GM19467 (cell line): ENCODE measurements at regions not wholly inside any gene's neighbourhood (a gene's known extent, or its start where the extent isn't known, plus 50 kb on each side); places are given as distances from the start of the nearest gene placed in this dataset.
"Not testable (repeated sequence)": the region's sequence is repeated elsewhere in the genome, so short reads cannot be mapped to it uniquely, and the experiment has no call there.

Experiments used
- ATAC-seq: cut with Tn5 transposase; IDR thresholded peaks from one replicate; pipeline ENCODE4 v1.9.1; 2021; ENCODE audit warnings: mild to moderate bottlenecking, moderate library complexity; ENCODE audit not compliant: unreplicated experiment

DNA sequence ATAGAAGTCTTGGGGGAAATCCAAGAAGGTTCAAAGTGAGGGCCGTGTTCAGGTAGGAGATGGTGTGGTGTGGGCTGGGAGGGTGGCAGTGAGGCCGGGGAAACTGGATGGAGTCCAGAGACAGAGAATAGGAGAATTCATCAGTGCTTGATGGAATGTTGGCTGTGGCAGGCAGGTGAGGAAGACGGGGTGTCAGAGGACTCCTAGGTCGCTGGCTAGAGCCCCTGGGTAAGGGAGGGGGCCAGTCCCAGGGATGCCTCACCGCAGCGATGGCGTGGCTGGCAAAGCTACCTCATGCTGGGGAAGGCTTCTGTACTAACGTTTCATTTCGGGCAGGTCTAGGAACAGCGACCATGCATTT is 373.0 kb downstream of the RPS24 start:
- no peak for ATAC-seq

DNA sequence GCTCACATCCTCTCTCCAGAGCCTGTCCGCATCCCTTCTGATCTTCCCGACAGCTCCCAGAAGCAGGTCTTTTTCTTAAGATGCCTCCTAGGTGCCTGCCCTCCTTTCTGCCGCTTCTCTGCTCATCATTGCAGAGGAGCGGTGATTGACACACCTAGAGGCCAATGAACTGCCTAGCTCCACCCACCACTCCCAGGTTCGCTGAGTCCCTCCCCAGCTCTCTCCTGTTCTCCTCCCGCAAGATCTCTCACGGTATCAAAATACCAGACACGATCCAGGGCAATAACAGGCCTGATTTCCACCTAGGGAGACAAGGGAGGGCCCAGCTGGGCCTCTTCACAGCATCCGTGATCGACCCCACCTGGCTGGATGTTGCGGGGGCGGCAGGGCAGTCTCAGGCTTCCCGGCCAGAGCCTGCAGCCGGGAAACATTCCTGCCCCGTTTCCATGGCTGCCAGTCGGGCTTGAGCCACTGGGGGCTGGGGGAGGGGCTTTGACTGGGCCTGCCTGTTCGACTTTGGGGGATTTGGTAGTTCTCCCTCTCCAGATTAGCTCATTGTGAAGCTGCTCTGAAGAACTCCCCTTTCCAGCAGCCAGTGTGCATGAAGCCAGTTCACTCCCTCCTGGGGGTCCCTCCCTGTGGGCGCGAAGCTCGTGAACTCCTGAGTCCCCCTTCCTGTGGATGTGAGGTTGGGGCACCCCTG is 373.5 kb downstream of the RPS24 start:
- ATAC-seq = peak; percentile 61

DNA sequence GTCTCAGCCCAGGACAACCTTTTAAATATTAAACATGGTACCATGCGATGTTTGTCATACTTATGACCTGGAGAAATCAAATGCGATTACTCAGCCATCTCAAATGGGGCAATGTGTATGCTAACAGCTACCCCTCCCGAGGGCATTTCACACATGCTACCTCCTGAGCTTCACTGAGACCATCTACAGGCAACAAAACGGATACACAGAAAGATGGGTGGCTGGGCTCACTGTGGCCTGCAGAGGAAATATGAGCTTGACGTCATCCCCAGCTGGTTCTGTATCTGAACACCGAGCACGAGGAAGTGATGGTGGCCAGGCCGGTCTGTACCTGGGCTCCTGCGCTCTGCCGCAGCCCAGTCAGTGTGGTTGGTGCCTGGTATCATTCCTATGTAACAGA is 374.3 kb downstream of the RPS24 start:
- no peak for ATAC-seq

DNA sequence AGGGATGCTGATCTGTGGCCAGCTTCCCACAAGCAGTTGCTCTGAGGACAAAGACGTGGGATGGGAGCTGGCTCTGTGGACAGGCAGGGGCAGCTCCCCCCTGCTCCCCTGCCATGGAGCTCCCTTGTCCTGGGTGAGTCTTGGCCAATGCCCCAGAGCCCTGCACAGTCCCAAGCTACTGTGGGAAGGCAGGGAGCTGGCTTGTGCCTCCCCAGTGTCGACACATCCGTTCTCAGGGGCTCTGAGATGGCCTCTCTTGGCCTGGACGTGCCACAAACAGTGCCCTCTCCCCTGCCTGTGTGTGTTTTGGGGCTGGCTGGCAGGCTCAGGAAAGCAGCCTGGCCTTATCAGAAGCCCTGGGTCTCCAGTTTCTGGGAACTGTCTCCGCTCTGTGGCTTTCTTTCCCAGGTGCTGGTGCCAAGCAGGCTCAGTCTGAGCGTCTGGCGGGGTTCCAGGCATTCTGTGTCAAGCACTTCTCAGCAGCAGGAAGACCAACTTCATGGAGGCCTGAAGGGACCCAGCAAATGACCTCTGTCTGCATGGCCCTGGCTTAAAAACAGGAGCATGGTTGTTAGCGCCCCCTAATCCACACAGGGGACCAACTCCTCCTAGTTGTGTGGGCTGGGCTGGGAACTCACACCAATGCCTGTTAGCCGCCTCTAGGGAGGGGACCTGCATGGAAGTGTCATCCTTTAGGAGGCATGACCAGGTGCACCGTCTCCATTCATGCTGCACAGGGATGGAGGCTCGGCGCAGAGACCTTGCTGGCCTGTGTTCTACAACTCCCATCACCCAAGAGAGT is 375.2 kb downstream of the RPS24 start:
- no peak for ATAC-seq

DNA sequence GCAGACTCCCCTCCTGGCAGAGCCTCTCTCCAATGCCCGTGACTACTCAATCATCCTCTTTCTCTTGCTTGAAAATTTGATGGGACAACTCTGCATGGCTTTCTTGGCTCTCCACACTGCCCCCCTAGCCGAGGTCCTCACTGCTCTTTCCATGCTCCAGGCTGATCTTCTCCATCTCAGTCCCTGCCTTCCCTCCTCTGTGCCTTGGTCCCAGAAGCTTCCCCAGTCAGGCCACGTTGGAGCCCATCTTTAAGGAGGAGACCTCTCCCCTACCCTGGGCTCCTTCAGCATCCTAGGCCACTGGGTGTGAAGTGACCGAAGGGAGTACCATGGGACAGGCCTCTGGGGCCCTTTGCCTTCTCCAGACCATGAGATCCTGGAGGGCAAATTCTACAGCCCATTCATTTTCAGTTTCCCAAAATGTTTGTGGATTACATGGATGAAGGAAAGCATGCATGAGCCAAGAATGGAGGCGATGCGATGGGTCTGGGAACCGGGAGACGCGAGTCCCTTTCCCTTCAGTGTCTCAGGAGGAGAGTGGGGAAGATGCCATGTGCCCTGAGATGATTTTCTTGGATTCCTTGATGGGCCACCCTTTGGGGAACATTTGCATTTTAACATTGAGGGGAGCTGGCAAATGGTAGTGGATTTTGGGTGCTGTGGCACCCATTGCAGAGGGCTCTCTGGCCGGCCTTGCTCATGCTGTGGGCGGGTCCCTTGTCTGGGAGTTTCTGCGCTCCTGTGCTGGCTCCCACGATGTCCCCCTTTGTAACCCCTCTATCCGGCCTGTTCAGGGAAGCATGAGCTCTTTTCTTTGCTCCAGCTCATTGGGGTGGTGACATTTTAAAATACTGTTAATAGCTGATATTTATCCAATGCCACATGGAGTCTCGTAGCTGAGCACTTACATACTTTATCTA is 376.6 kb downstream of the RPS24 start:
- ATAC-seq = no peak

DNA sequence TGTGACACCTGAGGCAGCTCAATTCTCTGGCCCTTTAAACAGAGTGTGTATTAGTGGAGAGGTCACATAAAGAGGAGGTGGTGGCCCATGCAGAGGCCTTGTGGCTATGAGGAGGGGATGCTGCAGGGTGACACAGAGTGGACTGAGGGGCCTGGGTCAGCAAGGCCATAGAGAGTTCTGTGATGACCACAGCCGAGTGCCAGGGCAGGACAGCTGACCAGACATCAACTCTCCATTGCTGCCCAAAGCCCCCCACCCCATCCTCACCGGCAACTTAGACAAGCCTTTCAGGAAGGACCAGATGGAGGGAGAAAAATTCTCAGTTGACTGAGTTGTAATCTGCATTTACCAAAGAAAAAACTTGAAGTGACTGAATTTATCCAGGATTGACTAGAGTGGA is 378.1 kb downstream of the RPS24 start:
- no peak for ATAC-seq

DNA sequence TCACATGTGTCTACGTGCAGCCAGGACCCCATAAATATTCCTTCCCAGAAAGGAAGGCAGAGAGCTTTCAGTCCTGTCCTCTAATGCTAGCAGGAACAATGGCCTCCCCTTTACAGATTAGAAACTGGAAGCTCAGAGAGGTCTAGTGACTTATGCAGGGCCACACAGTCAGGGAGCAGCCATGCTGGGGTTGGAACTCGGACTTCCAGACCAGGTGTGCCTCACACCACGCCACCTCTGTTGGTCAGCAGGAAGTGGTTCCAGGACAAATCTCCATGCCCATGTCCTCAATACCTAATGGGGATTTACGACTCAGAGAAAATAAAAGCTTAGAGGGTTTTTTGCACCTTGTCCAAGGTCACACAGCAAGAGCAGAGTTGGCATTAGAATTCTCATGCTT is 378.9 kb downstream of the RPS24 start:
- no peak for ATAC-seq

DNA sequence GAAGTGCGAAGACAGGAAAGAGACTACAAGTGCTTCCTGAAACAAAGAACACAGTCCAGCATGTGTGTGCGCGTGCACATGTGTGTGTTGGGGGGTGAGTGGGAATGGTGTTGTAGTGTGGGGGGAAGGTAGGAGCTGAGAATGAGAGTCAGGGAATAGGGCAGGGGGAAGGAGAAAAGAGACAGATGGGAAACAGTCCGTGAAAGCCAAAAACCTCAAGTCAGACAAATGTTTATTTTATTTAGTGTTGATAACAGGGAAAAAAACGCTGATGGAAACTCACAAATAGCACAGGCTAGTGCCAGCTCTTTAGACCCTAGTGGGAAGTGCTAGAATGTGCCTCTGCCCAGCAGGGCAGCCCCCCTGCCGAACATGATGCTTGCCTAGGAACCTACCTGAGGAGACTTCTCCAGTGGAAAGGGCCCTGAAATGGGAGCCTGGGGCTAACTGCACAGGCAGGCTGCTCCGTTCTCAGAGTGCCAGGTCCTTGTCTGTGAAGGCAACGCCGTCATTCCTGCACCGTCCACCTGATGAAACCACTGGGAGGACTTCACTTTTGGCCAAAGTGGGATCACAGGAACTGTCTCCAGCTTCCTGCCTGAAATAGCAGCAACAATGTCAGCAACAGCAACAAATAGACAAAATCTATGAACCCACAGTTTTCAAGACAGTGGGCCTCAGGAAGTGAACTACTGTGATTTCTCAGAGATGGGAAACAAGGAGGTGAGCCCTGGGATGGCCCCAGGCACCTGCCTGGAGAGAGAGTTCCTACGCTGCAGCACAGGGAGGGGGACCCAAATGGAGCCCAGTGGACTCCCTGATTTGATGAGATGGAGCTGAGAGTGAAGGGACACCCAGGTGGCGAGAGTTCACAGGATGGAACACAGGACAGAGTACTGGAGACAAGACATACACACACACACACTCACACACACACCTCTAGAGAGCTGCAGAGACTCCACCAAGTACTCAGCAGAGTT is 379.7 kb downstream of the RPS24 start:
- no peak for ATAC-seq

DNA sequence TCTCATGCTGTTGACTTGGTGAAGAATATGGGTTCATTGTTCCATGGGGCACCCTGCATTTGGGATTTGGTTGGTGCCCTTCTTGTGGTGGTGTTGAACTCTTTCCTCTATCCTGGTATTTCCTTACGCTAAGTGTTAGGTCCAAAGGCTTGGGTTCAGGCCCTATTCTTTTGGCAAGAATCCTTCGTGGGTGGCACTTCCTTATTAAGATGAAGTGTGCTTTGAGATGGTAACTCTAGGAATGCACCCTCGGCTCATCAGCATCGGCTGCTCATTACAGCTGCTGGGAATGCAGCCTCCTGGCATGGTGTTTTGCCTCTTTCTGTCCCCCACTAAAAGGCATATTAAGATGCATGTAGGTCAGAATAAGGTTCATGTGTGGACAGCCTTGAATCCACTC is 380.7 kb downstream of the RPS24 start:
- no peak for ATAC-seq

DNA sequence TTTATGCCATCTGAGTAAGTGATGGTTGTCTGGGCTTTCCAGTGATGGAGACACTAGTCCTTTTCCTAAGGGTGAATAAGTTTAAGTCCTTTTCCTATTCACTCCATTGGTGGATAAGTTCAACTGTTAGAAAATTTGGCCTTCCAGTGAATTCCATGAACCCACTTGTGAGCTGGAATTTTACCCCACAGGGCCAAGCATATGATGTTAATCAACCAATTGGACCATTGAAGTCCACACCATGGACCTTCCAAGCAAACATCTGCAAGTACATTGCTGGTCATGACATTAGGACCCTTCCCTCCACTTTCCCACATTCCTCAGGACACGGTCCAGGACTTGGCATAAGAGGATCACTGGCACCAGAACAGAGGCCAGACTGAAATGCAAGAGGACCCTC is 381.4 kb downstream of the RPS24 start:
- ATAC-seq = no peak

DNA sequence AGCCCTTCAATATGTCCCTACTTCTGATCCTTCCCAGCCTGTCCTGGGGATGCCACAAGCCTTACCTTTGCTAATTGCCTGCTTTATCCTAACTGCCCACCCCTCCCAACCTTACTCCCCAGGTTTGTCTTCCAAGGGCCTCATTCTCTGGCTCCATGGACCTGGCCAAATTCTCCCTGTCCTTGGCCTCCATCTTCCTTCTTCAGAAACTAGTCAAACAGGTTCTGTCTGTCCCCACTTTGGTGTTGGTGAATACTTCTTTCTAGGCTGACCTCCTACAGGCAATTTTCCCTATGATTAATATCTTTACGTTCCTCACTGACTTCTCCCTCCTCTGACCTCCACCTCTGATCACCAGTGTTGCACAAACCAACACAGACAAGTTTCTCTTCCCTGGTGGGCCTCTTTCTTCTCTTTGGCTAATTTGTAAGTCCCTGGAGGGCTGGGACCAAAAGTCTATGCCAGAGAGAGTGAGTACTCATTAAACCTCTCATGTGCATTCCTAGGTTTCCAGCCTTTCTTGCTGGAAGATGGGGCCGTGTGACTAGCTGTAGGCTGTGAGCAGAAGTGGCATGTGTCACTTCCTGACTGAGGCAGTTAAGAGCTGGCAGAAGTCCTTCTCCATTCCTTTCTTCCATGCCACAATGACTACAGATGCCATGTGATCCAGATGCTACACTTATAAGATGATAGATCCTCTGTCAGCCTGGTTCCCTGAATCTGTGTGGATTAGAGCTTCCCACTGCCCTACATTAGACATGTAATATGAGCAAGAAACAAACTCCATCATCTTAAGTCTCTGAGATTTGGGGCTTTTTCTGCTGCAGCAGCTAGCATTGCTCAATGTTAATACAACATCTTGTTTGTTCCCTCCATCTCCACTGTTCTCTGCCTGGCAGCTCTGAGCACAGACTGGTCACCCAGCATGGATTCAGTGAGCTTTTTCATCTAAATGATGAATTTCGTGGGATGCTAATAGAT is 382.7 kb downstream of the RPS24 start:
- ATAC-seq = no peak

DNA sequence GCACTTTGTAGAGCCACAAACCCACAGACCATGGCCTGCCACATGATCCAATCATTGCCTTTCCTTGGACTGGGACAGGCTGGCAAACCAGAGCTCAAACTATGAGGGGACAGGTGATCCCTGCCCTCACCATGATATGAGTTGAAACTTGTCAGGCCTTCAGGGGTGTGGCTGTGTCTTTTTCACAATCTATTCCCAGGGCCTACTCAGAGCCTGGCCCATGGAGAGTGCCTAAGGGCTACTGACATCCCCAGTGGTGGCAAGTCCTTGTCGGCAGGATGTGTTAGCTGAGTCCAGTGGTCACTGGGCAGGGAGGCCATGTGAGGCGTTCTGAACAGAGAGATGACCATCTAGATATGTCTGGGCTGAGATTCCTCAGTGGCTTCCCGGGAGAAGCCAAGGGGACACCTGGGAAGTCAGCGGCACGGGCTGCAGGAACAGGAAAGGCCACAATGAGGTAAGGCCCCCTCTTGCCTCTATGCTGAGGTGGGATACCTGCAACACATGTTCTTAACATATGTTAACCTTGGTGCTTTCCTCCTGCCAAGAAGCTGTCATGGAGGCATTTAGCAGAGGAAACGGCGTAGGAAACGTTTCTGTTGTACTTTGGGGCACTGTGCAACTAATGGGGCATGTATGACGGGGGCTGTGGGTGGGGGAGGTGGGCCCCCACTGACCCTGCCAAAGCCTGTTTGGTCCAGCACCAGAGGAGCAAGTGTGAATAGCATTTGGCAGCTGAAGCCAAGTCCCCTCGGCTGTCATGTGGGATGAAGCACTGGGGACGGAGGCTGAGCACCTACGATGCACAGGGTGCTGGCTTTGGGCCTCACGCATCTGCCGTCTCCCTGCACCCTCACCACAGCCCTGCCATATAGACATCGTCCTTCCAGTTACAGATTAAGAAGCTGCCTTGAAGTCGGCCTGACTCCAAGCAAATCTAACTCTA is 384.0 kb downstream of the RPS24 start:
- ATAC-seq = no peak

DNA sequence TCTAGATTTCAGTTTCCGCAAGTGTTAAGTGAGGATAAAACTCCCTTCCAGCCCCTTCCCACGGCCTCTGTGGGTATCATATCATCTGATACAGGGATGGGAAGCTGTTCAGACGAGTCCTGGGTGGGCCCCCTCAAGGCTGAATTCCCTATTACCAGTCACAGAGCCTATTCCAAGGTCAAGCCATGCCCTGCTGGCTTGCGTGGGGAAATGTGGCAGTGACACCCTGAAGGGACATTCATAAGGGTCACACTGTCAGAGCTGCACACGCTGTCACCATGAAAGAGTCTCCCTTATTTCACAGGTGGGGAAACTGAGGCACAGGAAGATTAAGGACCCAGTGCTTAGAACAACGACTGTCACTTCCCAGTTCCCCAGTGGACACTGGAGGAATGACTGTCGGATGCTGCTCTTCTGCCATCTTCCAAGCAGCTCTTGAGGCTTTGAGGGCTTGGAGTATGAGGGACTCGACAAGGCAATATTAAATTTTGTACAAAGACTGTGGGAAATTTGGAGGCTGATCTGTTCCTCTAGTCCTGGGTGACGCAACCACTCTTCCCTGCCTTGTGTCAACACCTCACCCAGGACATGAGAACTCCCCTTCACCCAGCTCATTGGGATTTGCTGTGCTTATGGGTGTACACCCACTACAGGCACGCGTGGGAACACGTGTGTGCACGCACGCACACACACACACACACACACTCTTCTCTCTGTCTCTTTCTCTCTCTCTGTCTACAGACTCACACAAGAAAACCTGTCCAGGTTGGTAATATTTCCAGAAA is 386.0 kb downstream of the RPS24 start:
- ATAC-seq = no peak

DNA sequence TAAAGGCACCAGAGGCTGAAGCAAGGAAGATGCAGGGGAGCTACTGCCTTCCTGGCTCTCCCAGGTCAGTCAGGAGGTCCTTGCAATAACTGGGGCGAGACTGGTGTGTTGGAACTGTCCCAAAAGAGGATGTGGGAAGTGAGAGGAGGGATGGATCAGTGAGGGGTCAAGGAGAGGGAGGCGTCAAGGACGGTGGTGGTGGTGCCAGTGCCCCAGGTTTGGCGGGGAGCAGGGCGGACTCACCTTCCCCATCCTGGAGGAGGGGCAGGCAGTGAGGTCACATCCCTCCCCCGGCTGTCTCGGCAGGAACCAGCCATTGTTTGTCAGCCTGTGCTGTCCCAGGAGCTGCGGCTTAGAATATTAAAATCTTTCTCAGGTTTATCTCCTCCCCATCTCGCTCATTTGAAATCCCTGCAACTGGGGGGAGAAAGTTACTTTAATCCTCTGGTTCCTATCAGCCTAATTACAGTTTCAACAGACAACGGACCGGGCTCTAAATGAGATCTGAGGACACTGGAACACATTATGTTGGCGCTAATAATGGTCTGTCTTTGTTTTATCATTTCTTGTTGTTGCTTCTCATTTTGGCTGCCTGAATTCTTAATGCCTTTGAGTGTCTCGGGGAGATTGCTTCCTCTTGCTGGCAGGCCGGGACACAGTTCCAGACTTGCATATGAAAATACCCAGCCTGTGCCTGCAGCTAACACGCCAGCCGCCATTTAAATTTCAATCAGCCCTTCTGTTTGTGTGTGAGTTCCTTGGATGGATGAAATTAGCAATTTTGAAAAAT is 387.5 kb downstream of the RPS24 start:
- ATAC-seq = no peak

DNA sequence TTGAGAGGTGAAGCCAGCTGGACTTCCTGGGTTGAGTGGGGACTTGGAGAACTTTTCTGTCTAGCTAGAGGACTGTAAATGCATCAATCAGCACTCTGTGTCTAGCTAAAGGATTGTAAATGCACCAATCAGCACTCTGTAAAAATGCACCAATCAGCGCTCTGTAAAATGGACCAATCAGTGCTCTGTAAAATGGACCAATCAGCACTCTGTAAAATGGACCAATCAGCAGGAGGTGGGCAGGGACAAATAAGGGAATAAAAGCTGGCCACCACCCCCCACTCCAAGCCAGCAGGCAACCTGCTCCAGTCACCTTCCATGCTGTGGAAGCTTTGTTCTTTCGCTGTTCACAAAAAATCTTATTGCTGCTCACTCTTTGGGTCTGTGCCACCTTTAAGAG is 390.4 kb downstream of the RPS24 start:
- ATAC-seq = not testable (repeated sequence)

DNA sequence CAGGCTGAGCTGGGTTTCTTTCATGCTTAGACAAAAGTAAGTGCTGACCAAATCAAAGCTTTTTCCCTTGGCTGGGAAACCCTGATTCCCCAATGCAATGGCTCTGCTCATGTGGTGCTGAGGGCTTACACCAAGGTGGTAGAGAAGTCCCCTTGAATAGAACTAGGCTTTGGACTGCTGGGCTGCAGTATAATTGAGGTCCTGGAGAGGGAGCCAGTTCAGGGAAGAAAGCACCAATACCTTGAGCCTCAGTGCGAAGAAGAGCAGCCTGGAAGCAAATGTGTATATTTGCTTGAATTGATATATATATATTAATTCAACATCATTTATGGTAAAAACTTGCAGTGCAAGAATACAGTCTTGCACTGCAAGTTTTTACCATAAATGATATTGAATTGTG is 391.1 kb downstream of the RPS24 start:
- ATAC-seq = no peak

DNA sequence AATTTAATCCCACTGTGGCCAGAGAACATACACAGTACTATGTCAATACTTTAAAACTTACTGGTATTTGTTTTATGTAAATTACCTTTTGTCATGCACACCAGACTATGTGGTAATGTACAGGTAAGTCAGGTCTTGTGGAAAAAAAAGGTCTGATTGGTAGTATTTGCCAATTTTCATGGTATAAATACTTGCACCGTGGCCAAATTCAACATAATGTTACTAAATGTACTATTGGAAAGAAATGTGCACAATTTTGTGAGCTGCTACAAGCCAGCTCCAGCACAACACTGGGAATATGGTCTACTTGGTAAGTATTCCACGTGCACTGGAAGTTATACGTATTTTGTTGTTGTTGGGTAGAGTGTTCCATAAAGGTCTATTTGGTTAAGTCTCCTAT is 392.5 kb downstream of the RPS24 start:
- ATAC-seq = no peak
